Coronary artery (tissue), 2 donors: ENCODE measurements at regions not wholly inside any gene's neighbourhood (a gene's known extent, or its start where the extent isn't known, plus 50 kb on each side); places are given as distances from the start of the nearest gene placed in this dataset.

ENCODE experiments used
- DNase-seq: peaks from one replicate; pipeline ENCODE4 v3.0.0-alpha.2; 2017; ENCODE audit warnings: low spot score
- H3K27ac ChIP-seq, 2 donors: fragments of 200-600 bp; sonication (generic); one replicate each; pipeline ENCODE4 v1.5.1; 2016 to 2019
- H3K4me3 ChIP-seq: fragments of 200-600 bp; sonication (generic); 2 replicates; pipeline ENCODE4 v1.5.1; 2016; ENCODE audit warnings: mild to moderate bottlenecking, moderate library complexity
- CTCF ChIP-seq: fragments of 200-600 bp; sonication (generic); IDR thresholded peaks from one replicate; pipeline ENCODE4 v1.5.1; 2019; ENCODE audit warnings: antibody characterized with exemption

GRCh38 chr10:42938351-42938750, 138.5 kb upstream of the RET start:
- no peak for DNase-seq
- no peak for TF ChIP-seq CTCF
- Histone ChIP-seq H3K27ac (no peak overlapping the region), H3K4me3 (no peak overlapping the region)

- no peak for TF ChIP-seq CTCF
- DNase-seq: no peak
- Histone ChIP-seq H3K27ac (no peak overlapping the region), H3K4me3 (no peak overlapping the region)
Observed at GRCh38 chr10:42939237-42939636, 137.6 kb upstream of the RET start.

- no peak for TF ChIP-seq CTCF
- no peak overlapping the region for H3K27ac ChIP-seq
- peak; percentile 41 for DNase-seq
- no peak overlapping the region for H3K4me3 ChIP-seq
Observed at GRCh38 chr10:42939685-42940366, 137.0 kb upstream of the RET start.

GRCh38 chr10:42940487-42941294, 136.2 kb upstream of the RET start:
- TF ChIP-seq CTCF: no peak
- peak; percentile 54 for DNase-seq
- no peak overlapping the region for H3K4me3 ChIP-seq

GRCh38 chr10:42941295-42941644, 135.6 kb upstream of the RET start:
- no peak overlapping the region for H3K4me3 ChIP-seq
- no peak overlapping the region for H3K27ac ChIP-seq
- TF ChIP-seq CTCF: no peak
- no peak for DNase-seq

More at GRCh38 chr10:42940487-42941294, 136.2 kb upstream of the RET start:
- no peak overlapping the region for H3K27ac ChIP-seq

GRCh38 chr10:42941790-42942189, 135.1 kb upstream of the RET start:
- no peak for TF ChIP-seq CTCF
- Histone ChIP-seq H3K27ac (no peak overlapping the region), H3K4me3 (no peak overlapping the region)
- DNase-seq: peak; percentile 58
